ENCODE measurements at regions not wholly inside any gene's neighbourhood (a gene's known extent, or its start where the extent isn't known, plus 50 kb on each side); places are given as distances from the start of the nearest gene placed in this dataset.

DNA sequence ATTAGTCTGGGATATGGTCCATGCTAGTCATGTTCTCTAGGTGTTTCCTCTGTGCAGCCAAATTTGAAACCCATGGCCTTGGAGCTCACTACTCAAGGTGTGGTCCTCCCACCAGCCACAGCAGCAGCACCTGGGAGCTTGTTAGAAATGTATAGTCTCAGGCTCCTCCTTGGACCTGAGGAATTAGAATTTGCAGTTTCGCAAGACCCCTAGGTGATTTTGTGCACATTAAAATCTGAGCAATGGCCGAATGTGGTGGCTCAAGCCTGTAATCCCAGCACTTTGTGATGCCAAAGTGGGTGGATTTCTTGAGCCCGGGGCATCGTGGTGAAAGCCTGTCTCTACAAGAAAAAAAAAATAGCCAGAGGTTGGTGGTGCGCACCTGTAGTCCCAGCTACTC, 72.3 kb upstream of the NEK6 start:
- no peak for DNase-seq (ENCODE audit: low read depth)
- in situ Hi-C loops (cut with HindIII; ENCODE audit: low sequenced_read_pairs) = no loop called here
- TF ChIP-seq, protein P1, sequence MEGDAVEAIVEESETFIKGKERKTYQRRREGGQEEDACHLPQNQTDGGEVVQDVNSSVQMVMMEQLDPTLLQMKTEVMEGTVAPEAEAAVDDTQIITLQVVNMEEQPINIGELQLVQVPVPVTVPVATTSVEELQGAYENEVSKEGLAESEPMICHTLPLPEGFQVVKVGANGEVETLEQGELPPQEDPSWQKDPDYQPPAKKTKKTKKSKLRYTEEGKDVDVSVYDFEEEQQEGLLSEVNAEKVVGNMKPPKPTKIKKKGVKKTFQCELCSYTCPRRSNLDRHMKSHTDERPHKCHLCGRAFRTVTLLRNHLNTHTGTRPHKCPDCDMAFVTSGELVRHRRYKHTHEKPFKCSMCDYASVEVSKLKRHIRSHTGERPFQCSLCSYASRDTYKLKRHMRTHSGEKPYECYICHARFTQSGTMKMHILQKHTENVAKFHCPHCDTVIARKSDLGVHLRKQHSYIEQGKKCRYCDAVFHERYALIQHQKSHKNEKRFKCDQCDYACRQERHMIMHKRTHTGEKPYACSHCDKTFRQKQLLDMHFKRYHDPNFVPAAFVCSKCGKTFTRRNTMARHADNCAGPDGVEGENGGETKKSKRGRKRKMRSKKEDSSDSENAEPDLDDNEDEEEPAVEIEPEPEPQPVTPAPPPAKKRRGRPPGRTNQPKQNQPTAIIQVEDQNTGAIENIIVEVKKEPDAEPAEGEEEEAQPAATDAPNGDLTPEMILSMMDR (IDR thresholded peaks at IDR 0.05; ENCODE audit: low read depth, low read length, missing control alignments) = no peak
- H3K4me3 ChIP-seq (ENCODE audit: low read depth, low read length) = no peak overlapping the region

- in situ Hi-C loops (cut with HindIII; ENCODE audit: low sequenced_read_pairs) = no loop called here
- no peak overlapping the region for H3K4me3 ChIP-seq (ENCODE audit: low read depth, low read length)
- TF ChIP-seq, protein P1 (IDR thresholded peaks at IDR 0.05; ENCODE audit: low read depth, low read length, missing control alignments) = no peak
- no peak for DNase-seq (ENCODE audit: low read depth)
Measured at GRCh38 chr9:124187311-124187710, 70.4 kb upstream of the NEK6 start.

- DNase-seq (ENCODE audit: low read depth) = no peak
- in situ Hi-C loops (cut with HindIII; ENCODE audit: low sequenced_read_pairs) = no loop called here
- TF ChIP-seq, protein P1 (IDR thresholded peaks at IDR 0.05; ENCODE audit: low read depth, low read length, missing control alignments) = no peak
- no peak overlapping the region for H3K4me3 ChIP-seq (ENCODE audit: low read depth, low read length)
Measured at GRCh38 chr9:124188331-124189110, 69.2 kb upstream of the NEK6 start.

DNA sequence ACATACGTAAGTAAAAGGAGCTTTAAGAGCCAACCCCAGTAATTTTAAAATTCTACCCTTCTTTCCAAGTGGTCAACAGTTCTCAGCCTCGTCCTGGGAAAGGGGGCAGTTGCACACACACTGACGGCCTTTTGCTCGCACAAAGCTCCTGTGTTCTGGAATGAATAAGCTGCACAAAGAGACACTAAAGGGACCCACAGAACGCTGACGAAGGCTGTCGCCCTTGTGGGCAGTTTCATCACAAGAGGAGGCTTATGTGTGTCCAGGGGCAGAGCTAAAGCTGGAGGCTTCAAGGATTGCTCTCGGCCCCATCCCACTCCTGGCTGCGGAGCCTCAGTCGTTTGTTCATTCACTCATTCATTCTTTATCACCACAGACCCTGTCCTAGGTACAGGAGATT, 67.0 kb upstream of the NEK6 start:
- TF ChIP-seq, protein P1 (IDR thresholded peaks at IDR 0.05; ENCODE audit: low read depth, low read length, missing control alignments) = no peak
- DNase-seq (ENCODE audit: low read depth) = no peak
- in situ Hi-C loops (cut with HindIII; ENCODE audit: low sequenced_read_pairs) = no loop called here
- H3K4me3 ChIP-seq (ENCODE audit: low read depth, low read length) = no peak overlapping the region

GRCh38 chr9:124191691-124192395, 65.9 kb upstream of the NEK6 start:
- DNase-seq (ENCODE audit: low read depth) = no peak
- in situ Hi-C loops (cut with HindIII; ENCODE audit: low sequenced_read_pairs) = no loop called here
- TF ChIP-seq, protein P1 (IDR thresholded peaks at IDR 0.05; ENCODE audit: low read depth, low read length, missing control alignments) = no peak
- H3K4me3 ChIP-seq (ENCODE audit: low read depth, low read length) = no peak overlapping the region

DNA sequence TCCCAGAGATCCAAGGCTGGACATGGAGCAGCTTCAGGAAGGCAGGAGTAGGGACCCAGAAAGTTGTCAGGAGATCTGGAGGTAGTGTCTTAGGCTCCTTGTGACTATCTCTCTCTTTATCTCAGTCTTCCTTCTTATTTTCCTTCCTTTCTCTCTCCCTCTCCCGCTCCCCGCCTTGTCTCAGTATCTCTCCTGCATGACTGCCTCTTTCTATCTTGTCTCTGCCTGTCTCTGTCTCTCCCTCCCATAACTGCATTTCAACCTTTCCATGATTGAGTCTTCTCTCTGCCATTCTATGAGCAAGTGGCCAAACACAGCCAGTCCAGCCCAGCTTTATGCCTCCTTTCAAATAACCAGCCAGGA, 61.0 kb upstream of the NEK6 start:
- in situ Hi-C loops (cut with HindIII; ENCODE audit: low sequenced_read_pairs) = no loop called here
- no peak for DNase-seq (ENCODE audit: low read depth)
- H3K4me3 ChIP-seq (ENCODE audit: low read depth, low read length) = no peak overlapping the region
- TF ChIP-seq, protein P1 (IDR thresholded peaks at IDR 0.05; ENCODE audit: low read depth, low read length, missing control alignments) = no peak

All from astrocyte of the cerebellum (primary cell).